IMR-90 (cell line): ENCODE measurements at regions not wholly inside any gene's neighbourhood (a gene's known extent, or its start where the extent isn't known, plus 50 kb on each side); places are given as distances from the start of the nearest gene placed in this dataset.

Experiments used
- ATAC-seq: fragments of 200-7000 bp; cut with Tn5 transposase; 2 replicates; pipeline ENCODE4 v1.9.1; 2020; ENCODE audit warnings: low read depth, mild to moderate bottlenecking, moderate library complexity
- BruUV-seq: library from RNA; stranded (reverse); fragments of 400-500 nt; replicated peaks from 2 replicates; lab custom pipeline; 2021; lab: Mats Ljungman, UMichigan
- CTCF ChIA-PET: fragments of 300-600 bp; formaldehyde crosslinking; extraction: SDS; loops from one replicate; lab custom pipeline; 2021; ENCODE audit warnings: antibody characterized with exemption; lab: Yijun Ruan, JAX
- POLR2A ChIA-PET: fragments of 300-600 bp; sonication (Branson Sonifier 250); formaldehyde crosslinking; loops from one replicate; lab custom pipeline; 2022; ENCODE audit warnings: antibody characterized with exemption; ENCODE audit not compliant: unreplicated experiment; lab: Charles Lee
- DNase-seq: peaks from one replicate; pipeline ENCODE4 v3.0.0; 2013
- H2AFZ ChIP-seq: replicated peaks from 2 replicates; pipeline ENCODE3; 2013; ENCODE audit warnings: low read length, mild to moderate bottlenecking; ENCODE audit not compliant: poor library complexity
- H2AK5ac ChIP-seq: 2 replicates; pipeline ENCODE4 v1.6.1; 2013; ENCODE audit warnings: low read depth, low read length, inconsistent platforms
- H2AK9ac ChIP-seq: replicated peaks from 2 replicates; pipeline ENCODE3; 2013; ENCODE audit warnings: mild to moderate bottlenecking, low read depth, low read length, moderate library complexity; ENCODE audit not compliant: poor library complexity
- H2BK120ac ChIP-seq: 2 replicates; pipeline ENCODE4 v1.6.1; 2013; ENCODE audit warnings: low read depth, low read length, inconsistent platforms
- H2BK15ac ChIP-seq: 3 replicates; pipeline ENCODE4 v1.6.1; 2013; ENCODE audit warnings: low read depth, low read length, inconsistent platforms
- H2BK20ac ChIP-seq: 2 replicates; pipeline ENCODE4 v1.6.1; 2013; ENCODE audit warnings: low read depth, mild to moderate bottlenecking, inconsistent platforms, low read length, moderate library complexity
- H2BK5ac ChIP-seq: 2 replicates; pipeline ENCODE4 v1.6.1; 2013; ENCODE audit warnings: mild to moderate bottlenecking, low read depth, low read length, inconsistent platforms; ENCODE audit not compliant: poor library complexity, severe bottlenecking
- H3K14ac ChIP-seq: replicated peaks from 2 replicates; pipeline ENCODE4 v1.6.1; 2013; ENCODE audit warnings: low read depth, low read length, inconsistent platforms
- H3K18ac ChIP-seq: 2 replicates; pipeline ENCODE4 v1.6.1; 2013; ENCODE audit warnings: low read depth, low read length, control low read depth
- H3K23ac ChIP-seq: 2 replicates; pipeline ENCODE4 v1.6.1; 2013; ENCODE audit warnings: low read depth, low read length, inconsistent platforms
- H3K27ac ChIP-seq: 2 replicates; pipeline ENCODE4 v1.5.1; 2013; ENCODE audit warnings: mild to moderate bottlenecking, control low read depth, low read length; ENCODE audit not compliant: insufficient read depth
- H3K27me3 ChIP-seq: 2 replicates; pipeline ENCODE4 v1.6.1; 2013; ENCODE audit warnings: low read length; ENCODE audit not compliant: control insufficient read depth, insufficient read depth
- H3K36me3 ChIP-seq: 2 replicates; pipeline ENCODE4 v1.6.1; 2013; ENCODE audit warnings: low read length, mixed read lengths; ENCODE audit not compliant: control insufficient read depth, insufficient read depth
- H3K4ac ChIP-seq: 2 replicates; pipeline ENCODE4 v1.6.1; 2013; ENCODE audit warnings: low read depth, low read length, inconsistent platforms
- H3K4me1 ChIP-seq: 2 replicates; pipeline ENCODE4 v1.6.1; 2013; ENCODE audit warnings: low read length, mixed read lengths; ENCODE audit not compliant: control insufficient read depth, insufficient read depth
- H3K4me2 ChIP-seq: 2 replicates; pipeline ENCODE4 v1.6.1; 2013; ENCODE audit warnings: low read depth, mild to moderate bottlenecking, control low read depth, low read length, moderate library complexity
- H3K4me3 ChIP-seq: 2 replicates; pipeline ENCODE4 v1.5.1; 2013; ENCODE audit warnings: low read depth, mild to moderate bottlenecking, control low read depth, low read length, moderate library complexity; ENCODE audit not compliant: insufficient read depth
- H3K56ac ChIP-seq: 2 replicates; pipeline ENCODE4 v1.6.1; 2013; ENCODE audit warnings: low read length, inconsistent platforms; ENCODE audit not compliant: insufficient read depth; ENCODE audit errors: extremely low read depth
- H3K79me1 ChIP-seq, 2 experiments: 2 replicates each; pipeline ENCODE4 v1.6.1; 2013; ENCODE audit warnings: low read length in 2 of 2, inconsistent platforms in 1 of 2, low read depth in 1 of 2
- H3K9ac ChIP-seq: 2 replicates; pipeline ENCODE4 v1.6.1; 2013; ENCODE audit warnings: low read depth, low read length, control low read depth
- H3K9me1 ChIP-seq: 2 replicates; pipeline ENCODE4 v1.6.1; 2013; ENCODE audit warnings: low read length, inconsistent platforms; ENCODE audit not compliant: insufficient read depth
- H3K9me3 ChIP-seq: 2 replicates; pipeline ENCODE4 v1.6.1; 2013; ENCODE audit warnings: low read length; ENCODE audit not compliant: control insufficient read depth, insufficient read depth
- H4K20me1 ChIP-seq: 2 replicates; pipeline ENCODE4 v1.6.1; 2013; ENCODE audit warnings: low read length, inconsistent platforms; ENCODE audit not compliant: insufficient read depth
- H4K5ac ChIP-seq: 2 replicates; pipeline ENCODE4 v1.6.1; 2013; ENCODE audit warnings: mild to moderate bottlenecking, low read depth, low read length, control low read depth
- H4K8ac ChIP-seq, 2 experiments: 2 replicates each; pipeline ENCODE4 v1.6.1; 2013; ENCODE audit warnings: low read depth in 2 of 2, low read length in 2 of 2, control low read depth in 1 of 2, inconsistent platforms in 1 of 2
- H4K91ac ChIP-seq: 2 replicates; pipeline ENCODE4 v1.6.1; 2013; ENCODE audit warnings: low read depth, low read length, inconsistent platforms; ENCODE audit not compliant: insufficient read depth
- CEBPB ChIP-seq: IDR thresholded peaks from 2 replicates; pipeline ENCODE4 v1.6.1; 2012; ENCODE audit warnings: low read depth, low read length, improper control_type of control experiment
- CHD1 ChIP-seq: IDR thresholded peaks from 2 replicates; pipeline ENCODE4 v1.6.1; 2012; ENCODE audit warnings: low read depth, low read length, improper control_type of control experiment
- ELK1 ChIP-seq: fragments of 150-350 bp; IDR thresholded peaks from 2 replicates; pipeline ENCODE4 v1.6.1; 2016; ENCODE audit warnings: low read depth, mild to moderate bottlenecking, low read length, moderate library complexity, borderline replicate concordance
- MAFK ChIP-seq: IDR thresholded peaks from 2 replicates; pipeline ENCODE4 v1.6.1; 2012; ENCODE audit warnings: low read depth, low read length, improper control_type of control experiment
- MAZ ChIP-seq: IDR thresholded peaks from 2 replicates; pipeline ENCODE4 v1.6.1; 2012; ENCODE audit warnings: low read depth, mild to moderate bottlenecking, low read length, improper control_type of control experiment, moderate library complexity, borderline replicate concordance
- MXI1 ChIP-seq: IDR thresholded peaks from 2 replicates; pipeline ENCODE4 v1.6.1; 2012; ENCODE audit warnings: low read depth, mild to moderate bottlenecking, low read length, moderate library complexity, borderline replicate concordance
- POLR2A ChIP-seq: IDR thresholded peaks from 2 replicates; pipeline ENCODE4 v1.6.1; 2012; ENCODE audit warnings: mild to moderate bottlenecking, low read depth, low read length
- RFX5 ChIP-seq: IDR thresholded peaks from 2 replicates; pipeline ENCODE4 v1.8.0; 2012; ENCODE audit warnings: low read depth, mild to moderate bottlenecking, low read length, moderate library complexity
- SMC3 ChIP-seq: fragments of 150-350 bp; IDR thresholded peaks from 2 replicates; pipeline ENCODE4 v1.6.1; 2016; ENCODE audit warnings: low read depth, mild to moderate bottlenecking, antibody characterized with exemption, low read length, moderate library complexity
- dilution Hi-C: fragments of 300-500 bp; cut with HindIII; formaldehyde crosslinking; loops from one replicate; pipeline ENCODE4 v1.14.3; 2018; ENCODE audit warnings: low sequenced_read_pairs; ENCODE audit not compliant: unreplicated experiment
- in situ Hi-C: fragments of 300-500 bp; cut with MboI; formaldehyde crosslinking; loops from 3 replicates; pipeline ENCODE4 v1.14.3; 2019; ENCODE audit warnings: low sequenced_read_pairs, inconsistent platforms, mixed read lengths
- intact Hi-C: fragments of 100-400 bp; cut with micrococcal nuclease; formaldehyde crosslinking; loops from 2 replicates; pipeline ENCODE4 v1.10.0; 2022

- Histone ChIP-seq H2AFZ (no peak overlapping the region), H4K5ac (no peak overlapping the region), H3K79me1 (no peaks in the 10 kb centered on the region), H4K20me1 (no peaks in the 10 kb centered on the region), H3K14ac (no peak overlapping the region), H3K27me3 (no peaks in the 10 kb centered on the region), H3K9me3 (peaks cover 8% of the 10 kb centered on the region), H4K91ac (no peak overlapping the region), H2AK5ac (no peak overlapping the region), H2BK20ac (no peak overlapping the region), H2BK5ac (no peak overlapping the region), H3K23ac (no peak overlapping the region), H3K4me2 (no peak overlapping the region), H3K56ac (no peak overlapping the region), H3K4me3 (no peak overlapping the region), H4K8ac (no peak overlapping the region), H3K4me1 (no peaks in the 10 kb centered on the region), H3K4ac (no peak overlapping the region), H2AK9ac (no peak overlapping the region), H3K27ac (no peak overlapping the region), H3K18ac (no peak overlapping the region), H3K36me3 (no peaks in the 10 kb centered on the region), H2BK15ac (no peak overlapping the region), H2BK120ac (no peak overlapping the region), H3K9ac (no peak overlapping the region), H3K9me1 (no peaks in the 10 kb centered on the region)
- ChIA-PET CTCF (no interaction called here), POLR2A (no interaction called here)
- TF ChIP-seq MAZ (no peak), SMC3 (no peak), CHD1 (no peak), POLR2A (no peak), MXI1 (no peak), CEBPB (no peak), RFX5 (no peak), MAFK (no peak), ELK1 (no peak)
- dilution Hi-C loops (no loop called here), in situ Hi-C loops (no loop called here), intact Hi-C loops (no loop called here)
- no peak for DNase-seq
- ATAC-seq: no peak
- no TSS peak for BruUV-seq
Observed at GRCh38 chr2:162994718-162995117, 156.2 kb upstream of the KCNH7 start.
